HEK293T (cell line): ENCODE measurements at regions not wholly inside any gene's neighbourhood (a gene's known extent, or its start where the extent isn't known, plus 50 kb on each side); places are given as distances from the start of the nearest gene placed in this dataset.

Experiments
- BHLHE40 ChIP-seq: fragments of 450-650 bp; IDR thresholded peaks from 2 replicates; pipeline ENCODE4 v1.6.1; 2016; ENCODE audit warnings: mild to moderate bottlenecking, moderate library complexity, borderline replicate concordance
- FOXA1 ChIP-seq: fragments of 450-650 bp; IDR thresholded peaks from 2 replicates; pipeline ENCODE4 v1.6.1; 2016; ENCODE audit warnings: mild to moderate bottlenecking
- FOXM1 ChIP-seq: fragments of 450-650 bp; IDR thresholded peaks from 2 replicates; pipeline ENCODE4 v1.6.1; 2017; ENCODE audit warnings: mild to moderate bottlenecking, borderline replicate concordance
- L3MBTL2 ChIP-seq: fragments of 450-650 bp; conservative IDR thresholded peaks from 2 replicates; pipeline ENCODE4 v1.6.1; 2016; ENCODE audit warnings: mild to moderate bottlenecking
- SUZ12 ChIP-seq: fragments of 450-650 bp; IDR thresholded peaks from 2 replicates; pipeline ENCODE4 v1.6.1; 2016; ENCODE audit warnings: mild to moderate bottlenecking
- TARDBP ChIP-seq: fragments of 450-650 bp; IDR thresholded peaks from 2 replicates; pipeline ENCODE4 v1.6.1; 2016
- ZNF384 ChIP-seq: fragments of 450-650 bp; IDR thresholded peaks from 2 replicates; pipeline ENCODE4 v1.6.1; 2016

DNA sequence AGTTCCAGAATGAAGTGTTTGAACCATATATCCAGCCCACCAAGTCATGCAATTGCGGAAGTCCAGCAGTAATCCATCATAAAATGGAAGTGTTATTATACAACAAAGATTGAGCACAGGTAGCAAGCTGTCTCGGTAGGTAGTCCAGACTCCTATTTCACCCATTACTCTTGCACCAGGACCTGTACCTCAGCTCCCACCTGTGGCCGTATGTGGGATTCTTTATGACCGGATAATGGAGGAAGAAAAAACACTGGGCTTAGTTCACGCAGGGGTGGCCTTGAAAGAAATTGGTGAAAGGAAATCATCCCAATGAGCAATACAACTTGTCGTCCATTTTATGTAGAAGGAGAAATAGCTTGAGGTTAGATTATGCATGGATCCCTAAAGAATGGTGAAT, 216.3 kb downstream of the ESM1 start:
- TF ChIP-seq FOXA1, result no peak
- no peak for TF ChIP-seq BHLHE40
- TF ChIP-seq FOXM1, result no peak
- no peak for TF ChIP-seq SUZ12
- TF ChIP-seq L3MBTL2, result no peak
- TF ChIP-seq TARDBP, result no peak
- no peak for TF ChIP-seq ZNF384
